Right ventricle myocardium superior (tissue), 1 donor: ENCODE measurements at regions not wholly inside any gene's neighbourhood (a gene's known extent, or its start where the extent isn't known, plus 50 kb on each side); places are given as distances from the start of the nearest gene placed in this dataset.

Experiments used
- ATAC-seq: fragments of 200-7000 bp; cut with Tn5 transposase; one replicate; pipeline ENCODE4 v1.9.1; 2020; ENCODE audit warnings: mild to moderate bottlenecking; ENCODE audit not compliant: poor library complexity
- DNase-seq: peaks from one replicate; pipeline ENCODE4 v3.0.0-alpha.2; 2020
- intact Hi-C: fragments of 100-400 bp; cut with DNase I; formaldehyde crosslinking; loops from one replicate; pipeline ENCODE4 v1.11.2; 2022
- donor health status: DM: no; HTN: yes; CAD: no; lungs with severe emphysema.

- intact Hi-C loops = no loop called here
Observed at GRCh38 chr5:152337484-152337883, 67.6 kb downstream of the NMUR2 start.

GRCh38 chr5:152335461-152335860, 69.6 kb downstream of the NMUR2 start:
- no peak for ATAC-seq
- DNase-seq = no peak
- intact Hi-C loops = no loop called here

More at GRCh38 chr5:152337484-152337883, 67.6 kb downstream of the NMUR2 start:
- no peak for DNase-seq
- ATAC-seq = no peak

- peak; percentile 33 for ATAC-seq
- intact Hi-C loops = no loop called here
- no peak for DNase-seq
Observed at GRCh38 chr5:152332716-152333460, 72.2 kb downstream of the NMUR2 start.

- ATAC-seq (no peak), DNase-seq (no peak)
- intact Hi-C loops = no loop called here
Observed at GRCh38 chr5:152331718-152332117, 73.4 kb downstream of the NMUR2 start.

DNA sequence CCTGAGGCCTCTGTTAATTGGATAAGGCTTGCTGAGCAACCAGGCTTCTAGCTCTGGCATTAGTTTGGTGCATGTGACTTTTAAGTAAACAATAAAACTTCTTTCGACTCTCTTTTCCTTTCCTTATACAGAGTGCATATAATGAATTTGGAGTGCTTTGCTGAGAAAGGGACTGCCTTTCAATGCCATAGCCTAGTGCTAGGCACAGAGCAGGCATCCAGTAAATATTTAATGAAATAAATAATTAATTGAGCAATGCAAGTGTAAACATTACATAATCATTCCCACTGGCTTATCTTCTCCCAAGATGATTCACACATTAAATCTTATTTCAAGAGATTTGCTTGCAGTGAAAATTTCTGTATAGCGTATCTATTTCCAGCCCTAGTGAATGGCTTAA, 74.1 kb downstream of the NMUR2 start:
- no peak for DNase-seq
- intact Hi-C loops = no loop called here
- no peak for ATAC-seq

- intact Hi-C loops = no loop called here
- ATAC-seq (peak; percentile 63), DNase-seq (no peak)
Observed at GRCh38 chr5:152329761-152330283, 75.3 kb downstream of the NMUR2 start.

DNA sequence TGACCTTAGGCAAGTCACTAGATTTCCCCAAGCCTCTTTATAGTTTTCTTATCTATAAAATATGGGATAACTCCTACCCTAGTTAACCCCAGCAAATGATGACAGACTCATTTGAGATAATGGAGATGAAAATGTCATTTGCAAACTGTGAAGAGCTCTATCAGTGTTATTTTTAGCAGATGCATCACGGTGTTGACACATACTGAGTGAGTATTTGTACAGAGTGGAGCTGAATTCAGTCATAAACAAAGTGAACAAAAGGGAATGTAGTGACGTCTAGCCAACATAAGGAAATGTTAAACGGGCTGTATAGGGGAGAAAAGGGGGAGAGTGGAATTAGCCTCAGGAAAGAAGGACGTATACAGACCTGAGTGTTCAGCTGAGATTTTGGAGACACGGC, 75.9 kb downstream of the NMUR2 start:
- intact Hi-C loops = no loop called here
- DNase-seq (no peak), ATAC-seq (peak; percentile 93)

DNA sequence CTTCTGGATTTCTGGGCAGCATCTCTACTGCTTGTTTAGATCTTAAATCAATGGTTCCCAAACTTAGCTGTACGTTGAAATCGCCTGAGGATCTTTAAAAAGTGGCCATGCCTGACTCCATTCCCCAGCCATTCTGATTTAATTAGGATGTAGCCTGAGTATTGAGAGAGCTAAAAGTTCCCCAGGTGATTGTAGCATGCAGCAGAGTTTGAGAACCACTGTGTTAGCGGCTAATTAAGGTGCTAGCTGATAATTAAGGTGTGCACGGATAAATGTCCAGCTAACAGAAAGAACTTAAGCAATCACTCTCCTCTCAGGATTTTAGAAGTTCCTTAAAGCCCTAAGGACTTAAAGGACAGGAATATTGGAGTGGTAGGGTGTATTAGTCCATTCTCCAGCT, 89.1 kb downstream of the NMUR2 start:
- ATAC-seq (no peak), DNase-seq (no peak)
- intact Hi-C loops = no loop called here

DNA sequence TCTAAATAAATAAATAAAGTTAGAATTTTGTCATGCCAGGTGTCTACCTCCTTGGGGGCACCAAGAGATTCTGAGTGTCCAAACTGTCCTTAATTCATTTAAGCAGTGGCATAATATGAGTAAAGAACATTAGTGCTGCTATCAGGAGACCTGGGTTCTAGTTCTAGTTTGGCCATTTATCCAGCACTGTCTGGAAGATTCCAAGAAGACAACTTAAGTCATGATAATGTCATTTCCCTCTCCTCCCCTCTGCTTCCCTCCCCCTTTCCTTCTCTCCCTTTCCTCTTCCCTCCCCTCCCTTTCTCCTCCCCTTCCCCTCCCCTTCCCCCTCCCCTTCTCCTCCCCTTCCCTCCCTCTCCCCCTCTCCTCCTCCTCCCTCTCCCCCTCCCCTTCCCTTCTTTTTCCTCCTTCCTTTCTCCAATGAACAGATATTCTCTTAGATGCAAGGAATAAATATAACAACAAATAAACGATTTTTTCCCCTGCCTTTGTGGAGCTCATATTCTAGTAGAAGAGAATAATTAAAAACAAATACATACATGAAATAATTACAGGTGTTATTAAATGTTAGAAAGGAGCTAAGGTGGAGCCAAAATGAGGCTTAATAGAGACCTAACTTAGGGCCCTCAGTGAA, 90.8 kb downstream of the NMUR2 start:
- no peak for DNase-seq
- intact Hi-C loops = no loop called here
- ATAC-seq = no peak

- ATAC-seq (no peak), DNase-seq (no peak)
- intact Hi-C loops = no loop called here
Observed at GRCh38 chr5:152309926-152310450, 95.1 kb downstream of the NMUR2 start.

DNA sequence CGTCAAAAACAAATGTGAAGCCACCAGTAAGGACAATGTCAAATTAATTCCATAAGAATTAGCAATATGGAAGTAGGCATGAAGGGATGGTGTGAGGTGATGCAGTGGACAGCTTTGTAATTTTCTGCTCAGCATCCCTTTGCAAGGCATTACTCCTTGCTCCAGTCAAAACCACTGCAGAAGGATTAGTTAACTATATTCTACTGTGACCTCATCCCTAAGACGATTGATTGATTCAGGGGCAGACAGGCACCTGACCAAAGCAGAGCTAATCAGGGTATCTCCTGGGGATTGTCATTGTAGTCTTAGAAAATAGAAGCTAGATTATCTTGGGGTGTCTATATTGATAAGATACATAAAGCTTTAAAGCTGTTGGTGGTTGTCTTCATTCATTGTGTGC, 98.7 kb downstream of the NMUR2 start:
- ATAC-seq (no peak), DNase-seq (no peak)
- intact Hi-C loops = no loop called here

DNA sequence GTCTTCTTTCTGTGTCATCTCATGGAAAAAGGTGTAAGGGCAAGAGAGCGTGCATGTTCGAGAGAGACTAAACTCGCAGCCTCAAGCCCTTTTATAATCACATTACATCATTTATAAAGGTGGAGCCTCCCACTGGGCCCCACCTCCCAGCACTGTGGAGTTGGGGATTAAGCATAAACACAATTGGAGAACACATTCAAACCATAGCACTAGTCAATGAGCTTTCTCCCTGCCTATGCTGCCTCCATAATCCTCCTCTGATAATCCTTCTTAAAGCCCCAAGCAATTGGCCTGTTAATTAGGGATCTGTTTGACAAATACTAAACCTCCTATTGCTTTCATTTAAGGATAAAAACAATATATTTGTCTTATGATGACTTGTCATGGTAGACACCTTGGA, 99.6 kb downstream of the NMUR2 start:
- ATAC-seq (no peak), DNase-seq (no peak)
- intact Hi-C loops = no loop called here

DNA sequence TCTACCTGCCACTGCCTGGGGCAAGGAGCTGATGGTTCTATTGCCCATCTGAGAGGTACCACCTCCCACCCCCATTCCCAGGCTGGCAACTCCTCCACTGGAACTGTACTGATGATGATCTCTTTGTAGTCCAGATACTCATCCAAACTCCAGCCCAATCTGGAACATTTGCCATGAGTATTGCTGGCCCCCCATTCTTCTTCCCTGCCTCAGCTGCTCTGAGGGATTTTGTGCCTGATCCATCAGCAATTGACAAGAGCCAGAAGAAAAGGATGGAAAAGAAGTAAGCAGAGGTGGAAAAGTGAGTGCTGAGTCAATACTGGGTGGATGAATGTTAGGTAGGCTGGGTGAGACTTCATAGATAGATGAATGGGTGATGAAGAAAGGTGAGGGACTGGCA, 101.2 kb downstream of the NMUR2 start:
- ATAC-seq (no peak), DNase-seq (no peak)
- intact Hi-C loops = no loop called here

- intact Hi-C loops = no loop called here
- DNase-seq (no peak), ATAC-seq (no peak)
Observed at GRCh38 chr5:152297866-152298265, 107.2 kb downstream of the NMUR2 start.

- DNase-seq = no peak
- no peak for ATAC-seq
- intact Hi-C loops = no loop called here
Observed at GRCh38 chr5:152293189-152293588, 111.9 kb downstream of the NMUR2 start.

DNA sequence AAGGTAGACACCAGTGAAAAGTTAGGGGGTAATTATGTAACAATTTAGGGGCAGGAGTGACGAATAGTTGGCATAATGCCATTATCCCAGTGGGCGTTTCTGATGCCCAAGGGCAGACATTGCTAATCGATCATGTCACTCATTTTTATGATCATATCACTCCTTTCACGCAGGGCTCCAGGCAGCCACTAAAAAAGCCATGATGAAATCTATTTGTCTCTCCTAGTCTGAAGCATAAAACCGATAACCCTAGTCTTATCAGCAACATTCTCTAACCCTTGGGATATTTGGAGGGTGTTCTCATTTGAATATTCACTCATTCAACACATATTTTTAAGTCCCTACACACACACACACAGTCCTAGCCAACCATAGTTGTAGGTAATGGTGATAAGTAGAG, 114.9 kb downstream of the NMUR2 start:
- intact Hi-C loops = no loop called here
- ATAC-seq = no peak
- no peak for DNase-seq

GRCh38 chr5:152288917-152289595, 116.0 kb downstream of the NMUR2 start:
- intact Hi-C loops = no loop called here
- ATAC-seq (peak; percentile 42), DNase-seq (no peak)

DNA sequence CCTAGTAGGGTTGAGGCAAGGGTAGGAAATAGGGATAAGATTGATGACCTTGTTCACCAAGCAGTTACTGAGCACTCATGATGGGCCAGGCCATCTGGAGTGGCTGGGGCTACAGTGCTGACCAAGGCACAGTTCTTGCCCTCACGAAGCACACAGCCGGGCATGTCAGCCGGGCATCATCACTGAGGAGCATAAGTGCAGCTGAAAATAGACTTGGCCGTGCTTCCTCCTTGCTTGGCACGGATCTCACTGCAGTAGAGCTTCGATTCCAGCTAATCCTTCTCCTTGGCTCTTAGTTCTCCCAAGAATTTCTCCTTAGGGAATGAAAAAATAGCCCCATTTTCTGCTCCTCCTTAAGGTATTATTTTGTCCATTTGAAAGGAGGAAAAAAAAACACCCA, 116.6 kb downstream of the NMUR2 start:
- peak; percentile 83 for DNase-seq
- peak; percentile 98 for ATAC-seq
- intact Hi-C loops = no loop called here

DNA sequence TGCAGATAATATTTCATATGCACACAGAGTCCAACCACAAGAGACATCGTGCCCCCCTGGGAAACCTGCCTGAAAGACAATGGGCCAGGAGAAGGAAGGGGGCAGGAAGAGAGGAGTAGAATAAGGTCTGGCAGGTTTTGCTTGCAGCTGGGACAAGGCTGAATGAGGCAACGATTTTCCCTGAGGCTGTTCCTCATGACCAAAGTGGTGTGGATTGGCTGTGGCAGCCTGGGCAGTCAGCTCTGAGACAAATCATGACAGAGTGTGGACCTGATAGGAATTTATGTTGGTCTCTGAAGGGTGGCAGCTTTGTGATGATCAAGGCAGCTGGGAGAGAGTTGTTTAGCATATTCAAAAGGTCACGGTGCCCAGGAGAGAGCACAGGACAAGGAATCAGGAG, 119.3 kb downstream of the NMUR2 start:
- DNase-seq (no peak), ATAC-seq (no peak)
- intact Hi-C loops = no loop called here

DNA sequence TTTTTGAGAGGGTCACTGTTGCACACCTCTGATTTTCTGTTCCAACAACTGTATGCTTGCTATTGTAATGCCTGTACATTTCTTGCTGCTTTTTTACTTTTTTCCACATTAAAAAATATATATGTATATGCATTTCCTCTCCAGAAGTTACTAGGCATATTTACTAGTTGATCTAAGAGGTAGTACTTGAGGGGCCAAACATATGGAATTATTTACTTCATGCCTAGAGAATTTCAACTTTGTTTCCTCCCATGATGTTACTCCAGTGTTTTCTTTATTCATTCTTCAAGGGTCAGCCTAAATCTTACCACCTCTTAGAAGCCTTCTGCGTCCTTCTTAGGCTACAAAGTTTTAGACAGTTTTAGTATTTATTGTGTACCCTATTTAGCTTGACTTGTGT, 122.7 kb downstream of the NMUR2 start:
- intact Hi-C loops = no loop called here
- DNase-seq (no peak), ATAC-seq (no peak)
